AG10803 (cell line): ENCODE measurements at regions not wholly inside any gene's neighbourhood (a gene's known extent, or its start where the extent isn't known, plus 50 kb on each side); places are given as distances from the start of the nearest gene placed in this dataset.

ENCODE experiments used
- DNase-seq: peaks from one replicate; pipeline ENCODE4 v3.0.0; 2010; ENCODE audit warnings: low read depth
- H3K4me3 ChIP-seq: 2 replicates; pipeline ENCODE4 v1.5.1; 2011; ENCODE audit warnings: mild to moderate bottlenecking, low read length, control low read depth
- CTCF ChIP-seq: conservative IDR thresholded peaks from 2 replicates; pipeline ENCODE4 v1.5.1; 2011; ENCODE audit warnings: mild to moderate bottlenecking, low read length, control low read depth, inconsistent platforms

- no peak for TF ChIP-seq CTCF
- no peak for DNase-seq
- H3K4me3 ChIP-seq: no peak overlapping the region
These were observed 162.5 kb downstream of the CD83 start for GRCh38 chr6:14280006-14280510.

GRCh38 chr6:14280766-14281293 lies 163.3 kb downstream of the CD83 start:
- no peak for DNase-seq
- TF ChIP-seq CTCF: no peak
- H3K4me3 ChIP-seq: no peak overlapping the region

GRCh38 chr6:14281811-14282660 lies 164.5 kb downstream of the CD83 start:
- H3K4me3 ChIP-seq: no peak overlapping the region
- TF ChIP-seq CTCF: no peak
- DNase-seq: no peak

- DNase-seq: no peak
- TF ChIP-seq CTCF: no peak
- H3K4me3 ChIP-seq: no peak overlapping the region
These were observed 165.4 kb downstream of the CD83 start for GRCh38 chr6:14282854-14283505.

- H3K4me3 ChIP-seq: no peak overlapping the region
- no peak; the same call in 1 of the 2 replicates for TF ChIP-seq CTCF
- no peak for DNase-seq
These were observed 166.1 kb downstream of the CD83 start for GRCh38 chr6:14283600-14284235.

- no peak overlapping the region for H3K4me3 ChIP-seq
- TF ChIP-seq CTCF: no peak
- no peak for DNase-seq
These were observed 167.5 kb downstream of the CD83 start for GRCh38 chr6:14284969-14285590.
